ENCODE measurements at regions not wholly inside any gene's neighbourhood (a gene's known extent, or its start where the extent isn't known, plus 50 kb on each side); places are given as distances from the start of the nearest gene placed in this dataset.

- TF ChIP-seq CTCF (IDR thresholded peaks at IDR 0.05; ENCODE audit: partially characterized antibody, unreplicated experiment), result no peak
- H3K36me3 Mint-ChIP-seq (ENCODE audit: unreplicated experiment), result no peaks in the 10 kb centered on the region
- no peaks in the 10 kb centered on the region for H3K9me3 Mint-ChIP-seq (ENCODE audit: unreplicated experiment)
- no peaks in the 10 kb centered on the region for H3K27me3 Mint-ChIP-seq (ENCODE audit: unreplicated experiment)
- H3K4me1 Mint-ChIP-seq (ENCODE audit: low read depth, unreplicated experiment), result no peaks in the 10 kb centered on the region
- no peak overlapping the region for H3K27ac Mint-ChIP-seq (ENCODE audit: unreplicated experiment)
- DNase-seq, result no peak
- no peak overlapping the region for H3K4me3 Mint-ChIP-seq (ENCODE audit: unreplicated experiment)
These were observed 61.1 kb upstream of the CD44 start for GRCh38 chr11:35077709-35078469.

GRCh38 chr11:35078470-35078735 lies 60.6 kb upstream of the CD44 start:
- Mint-ChIP-seq H3K27me3 (ENCODE audit: unreplicated experiment) (no peaks in the 10 kb centered on the region), H3K9me3 (ENCODE audit: unreplicated experiment) (no peaks in the 10 kb centered on the region), H3K27ac (ENCODE audit: unreplicated experiment) (no peak overlapping the region), H3K36me3 (ENCODE audit: unreplicated experiment) (no peaks in the 10 kb centered on the region), H3K4me3 (ENCODE audit: unreplicated experiment) (no peak overlapping the region), H3K4me1 (ENCODE audit: low read depth, unreplicated experiment) (no peaks in the 10 kb centered on the region)
- DNase-seq, result no peak
- TF ChIP-seq CTCF (IDR thresholded peaks at IDR 0.05; ENCODE audit: partially characterized antibody, unreplicated experiment), result no peak

GRCh38 chr11:35079611-35080010 lies 59.4 kb upstream of the CD44 start:
- H3K9me3 Mint-ChIP-seq (ENCODE audit: unreplicated experiment), result peaks cover 2% of the 10 kb centered on the region
- H3K27me3 Mint-ChIP-seq (ENCODE audit: unreplicated experiment), result no peaks in the 10 kb centered on the region
- no peak overlapping the region for H3K27ac Mint-ChIP-seq (ENCODE audit: unreplicated experiment)
- no peak for TF ChIP-seq CTCF (IDR thresholded peaks at IDR 0.05; ENCODE audit: partially characterized antibody, unreplicated experiment)
- no peak overlapping the region for H3K4me3 Mint-ChIP-seq (ENCODE audit: unreplicated experiment)
- H3K36me3 Mint-ChIP-seq (ENCODE audit: unreplicated experiment), result no peaks in the 10 kb centered on the region
- H3K4me1 Mint-ChIP-seq (ENCODE audit: low read depth, unreplicated experiment), result no peaks in the 10 kb centered on the region
- DNase-seq, result no peak

- no peak for DNase-seq
- no peak for TF ChIP-seq CTCF (IDR thresholded peaks at IDR 0.05; ENCODE audit: partially characterized antibody, unreplicated experiment)
- Mint-ChIP-seq H3K27ac (ENCODE audit: unreplicated experiment) (no peak overlapping the region), H3K36me3 (ENCODE audit: unreplicated experiment) (no peaks in the 10 kb centered on the region), H3K4me1 (ENCODE audit: low read depth, unreplicated experiment) (no peaks in the 10 kb centered on the region), H3K9me3 (ENCODE audit: unreplicated experiment) (peaks cover 2% of the 10 kb centered on the region), H3K27me3 (ENCODE audit: unreplicated experiment) (no peaks in the 10 kb centered on the region), H3K4me3 (ENCODE audit: unreplicated experiment) (no peak overlapping the region)
These were observed 56.4 kb upstream of the CD44 start for GRCh38 chr11:35082321-35083180.

- Mint-ChIP-seq H3K4me3 (ENCODE audit: unreplicated experiment) (no peak overlapping the region), H3K27ac (ENCODE audit: unreplicated experiment) (no peak overlapping the region), H3K27me3 (ENCODE audit: unreplicated experiment) (no peaks in the 10 kb centered on the region), H3K9me3 (ENCODE audit: unreplicated experiment) (peaks cover 2% of the 10 kb centered on the region), H3K4me1 (ENCODE audit: low read depth, unreplicated experiment) (no peaks in the 10 kb centered on the region), H3K36me3 (ENCODE audit: unreplicated experiment) (no peaks in the 10 kb centered on the region)
- no peak for TF ChIP-seq CTCF (IDR thresholded peaks at IDR 0.05; ENCODE audit: partially characterized antibody, unreplicated experiment)
- DNase-seq, result no peak
These were observed 55.9 kb upstream of the CD44 start for GRCh38 chr11:35083181-35083430.
